GM21360 (cell line): ENCODE measurements at regions not wholly inside any gene's neighbourhood (a gene's known extent, or its start where the extent isn't known, plus 50 kb on each side); places are given as distances from the start of the nearest gene placed in this dataset.

ENCODE experiments used
- ATAC-seq: cut with Tn5 transposase; IDR thresholded peaks from one replicate; pipeline ENCODE4 v1.9.1; 2021; ENCODE audit warnings: mild to moderate bottlenecking, moderate library complexity; ENCODE audit not compliant: unreplicated experiment

DNA sequence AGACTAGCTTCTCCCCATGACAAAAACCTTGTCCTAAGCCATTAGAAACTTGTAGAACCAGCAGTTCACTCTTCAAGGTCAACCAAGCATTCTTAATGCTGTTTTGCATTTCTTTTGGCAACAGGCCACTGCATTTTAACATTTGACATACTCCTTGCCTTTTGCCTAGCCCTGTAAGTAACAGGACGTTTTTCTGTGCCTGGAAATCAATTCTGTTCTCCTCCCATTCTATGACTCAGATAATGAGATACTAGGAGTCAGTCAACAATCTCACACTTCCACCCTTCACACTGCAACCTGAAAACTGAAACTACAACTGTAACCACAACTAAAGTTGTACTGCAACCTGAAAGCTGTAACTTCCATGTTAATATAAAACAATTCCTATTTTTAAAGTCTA lies 268.7 kb downstream of the MZT1 start:
- ATAC-seq, result no peak

DNA sequence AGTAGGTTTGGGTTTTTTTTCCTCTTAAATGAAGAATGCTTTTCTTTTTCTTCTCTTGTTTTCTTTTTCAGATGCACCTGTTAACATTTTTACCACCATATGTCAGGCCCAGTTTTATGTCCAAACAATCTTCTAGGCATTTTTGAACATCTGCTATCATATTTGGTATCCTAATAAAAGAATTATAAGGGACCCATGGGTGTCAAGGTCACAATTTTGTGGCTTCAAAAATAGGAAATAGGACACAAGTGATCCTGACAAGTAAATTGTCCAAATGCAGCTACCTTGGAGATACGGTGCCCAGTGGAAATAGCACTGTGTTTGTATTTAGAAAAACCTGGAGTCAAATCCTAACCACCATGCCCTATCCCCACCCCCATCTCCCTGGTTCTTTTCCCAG lies 270.3 kb downstream of the MZT1 start:
- ATAC-seq, result no peak

DNA sequence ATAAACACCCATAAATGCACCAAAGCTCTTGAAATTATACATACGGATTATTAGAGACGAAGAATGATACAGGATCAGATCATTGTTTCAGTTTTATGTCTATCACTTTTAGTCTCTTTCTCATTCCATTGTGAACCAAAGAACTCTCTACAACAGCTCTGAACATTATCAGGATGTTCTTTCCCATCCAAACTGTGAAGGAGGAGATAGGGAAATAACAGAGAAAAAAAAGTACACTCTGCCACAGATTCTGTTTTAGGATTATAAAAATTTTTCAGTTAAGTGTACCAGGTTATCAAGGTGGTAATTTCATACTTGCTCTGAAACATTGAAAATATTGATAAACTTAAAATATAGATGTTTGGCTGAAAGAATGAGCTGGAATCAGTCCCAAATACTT lies 270.9 kb downstream of the MZT1 start:
- no peak for ATAC-seq

DNA sequence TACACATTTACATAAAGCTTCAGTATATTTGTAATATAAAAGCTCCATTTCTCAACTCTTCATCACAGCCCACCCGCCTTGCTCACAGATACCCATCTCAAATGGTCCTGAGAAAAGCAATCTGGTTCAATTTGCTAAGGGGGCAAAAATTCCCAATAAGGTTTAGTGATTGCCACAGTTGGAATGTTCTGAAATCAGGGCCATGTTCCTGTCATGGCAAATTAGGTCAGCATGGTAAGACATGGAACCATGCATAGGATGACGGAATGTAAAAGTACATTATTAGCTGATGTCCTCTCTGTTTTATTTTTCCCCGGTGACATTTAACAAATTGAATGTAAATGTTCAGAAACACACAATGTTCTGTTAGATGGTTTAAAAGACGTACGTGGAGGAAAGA lies 274.3 kb downstream of the MZT1 start:
- ATAC-seq, result no peak

DNA sequence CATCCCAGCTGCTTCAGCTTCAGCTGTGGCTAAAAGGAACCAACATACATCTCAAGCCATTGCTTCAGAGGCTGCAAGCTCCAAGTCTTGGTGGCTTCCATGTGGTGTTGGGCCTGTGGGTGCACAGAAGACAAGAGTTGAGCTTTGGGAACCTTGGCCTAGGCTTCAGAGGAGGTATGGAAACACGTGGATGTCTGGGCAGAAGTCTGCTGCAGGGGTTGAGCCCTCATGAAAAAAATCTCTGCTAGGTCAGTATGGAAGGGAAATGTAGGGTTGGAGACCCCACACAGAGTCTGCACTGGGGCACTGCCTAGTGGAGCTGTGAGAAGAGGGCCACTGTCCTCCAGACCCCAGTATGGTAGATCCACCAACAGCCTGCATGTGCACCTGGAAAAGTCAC lies 279.3 kb downstream of the MZT1 start:
- ATAC-seq, result no peak

DNA sequence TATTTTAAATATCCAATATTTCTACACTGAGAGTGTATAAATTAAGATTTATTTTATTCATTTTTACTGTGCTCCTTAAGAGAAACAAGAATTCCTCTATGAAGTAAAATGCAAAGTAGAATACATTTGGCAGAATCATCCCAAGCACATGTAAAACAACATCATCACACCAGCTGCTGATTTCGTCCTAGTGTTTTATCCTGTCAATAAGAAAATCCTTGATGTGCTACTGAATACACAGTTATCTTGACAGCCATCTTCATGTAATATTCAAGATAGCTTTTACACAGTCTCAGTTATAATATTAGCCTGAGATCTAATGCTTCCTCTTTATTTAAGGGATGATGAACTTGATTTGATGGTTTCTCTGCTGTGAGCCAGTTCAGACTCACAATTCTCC lies 282.4 kb downstream of the MZT1 start:
- no peak for ATAC-seq

DNA sequence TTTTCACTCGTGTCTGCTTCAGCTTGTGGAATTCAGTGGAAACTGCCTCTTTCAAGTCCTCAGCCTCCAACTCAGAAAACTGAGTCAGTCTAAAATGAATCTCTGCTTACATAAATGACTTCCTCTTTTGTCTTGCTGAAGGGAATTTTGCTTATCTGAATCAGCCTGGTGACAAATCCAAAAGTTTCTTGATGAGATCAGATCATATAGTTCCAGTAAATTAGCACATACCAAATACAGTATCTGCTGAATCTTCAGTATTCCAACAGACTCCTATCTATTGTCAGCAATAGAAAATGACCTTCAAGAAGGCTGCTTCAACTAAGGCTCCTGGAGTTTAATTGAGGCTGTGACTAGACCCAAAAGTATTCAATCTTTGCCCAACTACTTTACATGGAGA lies 290.0 kb downstream of the MZT1 start:
- no peak for ATAC-seq

DNA sequence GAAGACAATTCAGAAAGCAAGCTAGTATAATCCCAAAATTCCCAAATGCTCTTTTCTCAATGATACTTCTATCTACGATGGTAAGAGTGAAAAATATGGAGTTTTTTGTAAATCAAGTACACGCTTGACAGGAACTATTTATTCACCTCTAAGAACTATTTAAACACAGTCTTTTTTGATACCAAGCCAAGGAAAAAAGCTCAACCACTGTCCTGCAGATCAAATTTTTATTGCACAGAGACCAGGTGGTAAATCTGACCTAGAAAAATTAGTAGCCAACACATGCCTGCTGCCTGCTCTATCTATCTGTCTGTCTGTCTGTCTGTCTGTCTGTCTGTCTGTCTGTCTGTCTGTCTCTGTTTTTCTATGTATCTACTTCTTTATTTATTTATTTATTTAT lies 292.2 kb downstream of the MZT1 start:
- no peak for ATAC-seq

DNA sequence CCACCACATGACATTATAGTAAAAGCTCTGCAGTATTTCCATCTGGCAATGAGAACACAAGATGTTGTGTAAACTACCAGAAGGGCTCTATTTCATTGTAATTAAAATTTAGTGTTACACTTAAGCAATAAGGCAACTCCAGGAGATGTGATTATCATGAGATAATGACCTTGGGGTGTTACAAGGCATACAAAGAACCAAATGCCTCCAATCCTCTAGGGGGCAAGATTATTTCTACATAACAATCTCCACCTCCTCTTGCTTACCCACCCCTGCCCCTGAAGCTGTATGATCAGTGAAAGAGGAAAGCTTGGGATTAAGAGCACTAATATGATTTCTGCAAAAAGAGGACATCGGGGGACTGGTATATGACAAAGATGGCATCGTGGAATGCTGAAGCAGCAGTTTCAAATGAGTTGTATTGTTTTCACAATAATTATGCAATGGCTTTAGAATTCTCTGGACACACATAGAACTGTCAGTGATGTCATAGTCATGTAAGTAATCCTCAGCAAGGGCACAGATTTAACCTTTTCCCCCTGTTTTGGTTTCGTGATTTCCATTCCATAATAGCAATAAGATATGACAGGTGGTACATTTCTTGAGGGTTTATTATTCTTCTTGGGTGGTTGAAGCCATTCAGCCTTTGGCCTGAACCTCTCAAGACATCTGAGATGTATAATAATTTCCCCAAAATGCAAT lies 295.3 kb downstream of the MZT1 start:
- no peak for ATAC-seq

DNA sequence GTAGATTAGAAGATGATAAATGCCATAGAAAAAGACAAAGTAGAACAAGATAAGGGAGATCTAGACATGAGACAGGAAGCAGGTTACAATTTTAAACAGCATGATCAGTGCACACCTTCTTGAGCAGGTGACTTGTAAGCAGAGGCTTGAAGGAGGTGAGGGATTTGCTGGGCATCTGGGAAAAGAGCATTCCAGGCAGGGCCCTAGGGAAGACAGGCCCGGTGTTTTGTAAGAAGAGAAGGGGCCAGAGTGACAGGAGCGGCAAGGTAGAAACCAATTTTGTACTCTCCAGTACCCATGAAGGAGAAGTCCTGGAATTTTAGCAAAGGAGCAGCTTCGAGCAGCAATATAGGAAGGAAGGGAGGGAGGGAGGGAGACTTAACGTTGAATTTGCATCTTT lies 296.5 kb downstream of the MZT1 start:
- no peak for ATAC-seq

DNA sequence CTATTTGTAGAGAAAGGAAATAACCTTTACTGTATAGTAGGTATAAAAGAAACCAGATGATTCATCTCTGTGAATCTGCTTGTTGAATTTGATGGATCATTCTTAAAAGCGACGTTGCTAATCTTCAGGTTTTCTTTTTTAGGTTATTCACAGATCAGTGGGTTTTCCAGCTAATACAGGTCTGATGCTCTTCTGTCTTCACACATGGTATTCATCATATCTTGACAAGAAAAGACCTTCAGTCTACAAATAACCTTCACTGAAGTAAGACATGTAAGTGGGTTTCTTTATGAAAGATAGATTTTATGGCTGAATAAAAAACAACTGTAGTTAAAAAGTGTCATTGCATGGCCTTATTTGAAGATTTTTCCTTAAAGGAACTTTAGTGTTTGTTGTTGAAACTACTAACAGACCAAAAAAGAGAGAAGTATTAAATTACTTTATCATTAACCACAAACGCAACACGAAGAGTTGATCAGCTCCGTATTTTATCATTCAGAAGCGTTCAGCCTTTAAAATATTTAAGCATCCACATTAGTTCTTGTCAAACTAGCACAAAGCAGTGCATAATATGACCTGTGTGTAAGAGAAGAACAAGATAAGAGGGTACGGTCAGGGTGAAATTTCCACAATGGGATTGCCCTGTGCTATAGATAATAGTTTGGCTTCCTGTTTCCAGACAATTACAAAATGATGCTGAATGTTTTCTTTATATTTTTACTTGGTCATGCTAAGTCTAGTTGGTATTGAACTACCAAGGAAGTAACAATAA lies 299.5 kb downstream of the MZT1 start:
- no peak for ATAC-seq

DNA sequence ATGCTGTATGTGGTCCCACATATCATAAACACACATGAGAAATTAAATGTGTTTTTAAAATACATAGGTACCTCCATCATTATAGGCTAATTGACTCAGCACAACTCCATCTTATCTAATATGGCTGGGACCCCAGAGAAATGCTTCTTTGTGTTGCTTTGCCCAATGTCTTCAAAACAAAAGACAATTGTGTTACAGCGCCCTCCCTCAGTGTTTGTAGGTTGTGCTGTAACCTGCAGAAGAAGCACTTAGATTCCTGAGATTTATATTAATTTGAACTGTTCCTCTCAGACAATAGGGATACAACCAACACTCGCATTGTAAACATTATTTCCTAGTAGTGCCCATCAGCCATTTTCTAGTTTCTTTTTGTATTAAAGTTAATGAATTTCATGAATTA lies 303.4 kb downstream of the MZT1 start:
- ATAC-seq, result no peak

DNA sequence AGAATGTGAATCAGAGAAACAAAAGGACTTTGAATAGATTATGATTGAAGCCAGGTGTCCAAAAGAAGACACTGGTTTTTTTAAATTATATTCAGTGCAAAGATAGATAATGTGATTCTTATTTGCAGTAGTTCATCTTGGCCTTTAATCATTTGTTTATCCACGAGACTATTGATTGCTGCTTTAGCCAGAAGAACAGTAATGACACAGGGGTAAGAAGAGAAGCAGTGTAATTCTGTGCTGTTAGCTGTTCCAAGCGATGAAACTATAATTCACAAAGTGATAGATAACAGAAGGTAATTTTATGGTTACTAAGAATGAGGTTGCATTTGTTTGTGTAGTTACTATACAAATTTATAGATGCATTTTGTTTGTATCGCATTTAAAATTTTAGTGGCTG lies 311.6 kb downstream of the MZT1 start:
- ATAC-seq, result no peak

DNA sequence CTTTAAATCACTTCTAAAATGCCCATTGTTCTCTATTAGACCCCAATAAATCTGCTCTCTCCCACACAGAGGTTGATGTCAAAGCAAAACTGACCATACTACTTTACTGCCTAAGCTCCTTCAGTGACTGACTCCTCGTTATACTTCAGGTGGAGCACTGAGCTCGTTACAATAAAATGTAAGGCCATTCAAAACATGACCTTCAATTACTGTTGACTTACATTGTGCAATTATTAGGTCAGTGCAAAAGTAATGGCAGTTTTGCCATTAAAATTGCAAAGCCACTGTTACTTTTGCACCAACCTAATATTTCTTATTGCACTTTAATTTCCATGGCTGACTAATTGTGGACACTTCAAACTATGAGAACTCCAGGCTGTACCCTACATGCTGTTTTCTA lies 314.9 kb downstream of the MZT1 start:
- ATAC-seq, result no peak

DNA sequence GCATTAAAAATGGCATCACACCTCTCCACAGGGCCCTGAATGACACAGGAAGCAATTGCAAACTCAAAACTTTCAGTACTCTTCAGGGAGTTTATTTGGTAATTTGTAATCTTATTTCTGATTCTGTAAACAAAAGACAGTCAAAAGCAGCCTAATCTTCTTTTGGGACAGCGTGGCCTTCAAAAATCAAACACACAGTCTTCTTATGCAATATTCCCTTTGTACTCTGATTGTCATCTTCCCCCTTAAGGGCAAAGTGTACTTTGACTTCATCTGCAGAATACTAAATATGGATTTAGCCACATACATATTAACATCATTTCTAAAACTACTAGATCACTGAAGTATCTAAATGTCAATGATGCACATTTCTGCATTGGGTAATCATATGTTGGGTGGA lies 322.0 kb downstream of the MZT1 start:
- no peak for ATAC-seq

DNA sequence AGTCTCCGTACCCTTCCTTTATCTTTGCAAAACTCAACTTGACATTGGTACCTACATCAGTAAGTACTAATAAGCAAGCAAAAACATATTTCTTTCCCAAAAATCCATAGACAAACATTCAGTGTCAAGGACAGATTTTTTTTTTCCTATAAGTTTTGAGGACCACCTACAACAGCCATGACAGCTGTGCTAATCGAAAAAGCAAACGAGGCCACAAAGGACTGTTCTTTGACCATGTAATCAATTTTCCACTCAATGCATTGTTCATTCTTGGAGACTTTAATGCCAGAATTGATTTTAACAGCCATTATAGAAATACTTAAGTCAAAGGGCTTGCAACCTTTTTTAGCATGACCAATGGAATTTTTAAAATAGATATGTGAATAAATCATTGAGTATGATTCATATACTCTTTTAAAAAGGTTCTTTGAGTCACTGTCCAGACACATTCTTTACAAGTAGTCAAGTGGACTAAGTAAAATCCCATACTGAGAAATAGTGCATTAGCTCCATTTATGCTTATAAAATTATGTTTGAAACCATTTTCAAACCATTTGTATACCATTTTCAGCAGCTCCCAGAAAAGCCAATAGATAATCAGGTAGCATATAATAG lies 323.9 kb downstream of the MZT1 start:
- no peak for ATAC-seq

DNA sequence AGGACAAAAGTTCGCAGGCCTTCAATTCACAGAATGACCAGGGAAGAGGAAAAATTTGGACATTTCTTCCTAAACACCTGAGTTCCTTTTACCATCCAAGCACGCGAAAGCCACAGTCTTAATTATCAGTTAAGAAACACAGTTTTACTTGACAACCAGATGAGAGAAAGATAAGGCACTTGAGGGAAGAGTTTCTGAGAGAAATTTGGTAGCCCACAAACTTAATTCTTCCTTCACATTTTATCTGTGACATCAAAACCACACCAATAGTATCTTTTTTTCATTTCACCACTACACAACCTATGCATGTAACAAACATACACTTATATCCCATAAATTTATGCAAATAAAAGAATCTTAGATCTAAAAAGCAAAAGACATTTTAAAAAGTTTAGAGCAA lies 326.6 kb downstream of the MZT1 start:
- no peak for ATAC-seq

DNA sequence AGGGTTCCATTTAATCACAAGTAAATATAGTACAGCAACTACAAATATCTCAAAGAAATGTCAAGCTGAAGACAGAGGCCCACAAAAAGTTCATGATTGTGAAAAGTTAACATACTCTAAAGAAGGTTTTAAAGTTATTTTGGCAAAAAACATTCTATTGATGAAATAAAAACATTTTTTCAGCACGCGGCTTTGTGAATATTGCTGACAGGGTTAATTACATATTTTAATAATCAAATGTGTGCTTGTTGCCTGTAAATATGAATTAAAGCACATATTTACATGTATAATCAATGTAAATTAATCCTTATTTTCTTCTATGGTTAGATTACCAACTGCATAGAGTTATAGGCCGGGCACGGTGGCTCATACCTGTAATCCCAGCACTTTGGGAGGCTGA lies 328.1 kb downstream of the MZT1 start:
- ATAC-seq, result no peak

DNA sequence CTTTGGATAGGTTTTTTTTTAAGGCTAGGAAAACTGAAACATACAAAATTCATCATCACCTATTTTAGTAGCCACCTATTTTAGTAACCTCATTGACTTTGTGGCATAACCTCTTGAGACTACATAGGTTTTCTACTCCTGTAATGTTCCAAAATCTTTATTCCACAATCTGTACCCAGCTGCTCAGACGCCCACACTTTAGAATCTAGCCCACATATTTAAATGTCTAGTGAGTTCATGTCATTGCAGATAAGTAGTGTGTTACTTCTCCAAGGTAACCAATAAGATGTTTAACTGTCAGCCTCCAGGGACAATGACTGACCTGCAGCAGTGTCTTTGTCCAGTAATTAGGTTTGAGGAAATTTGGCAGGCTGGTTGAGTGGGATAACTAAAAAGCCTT lies 330.2 kb downstream of the MZT1 start:
- ATAC-seq, result no peak

DNA sequence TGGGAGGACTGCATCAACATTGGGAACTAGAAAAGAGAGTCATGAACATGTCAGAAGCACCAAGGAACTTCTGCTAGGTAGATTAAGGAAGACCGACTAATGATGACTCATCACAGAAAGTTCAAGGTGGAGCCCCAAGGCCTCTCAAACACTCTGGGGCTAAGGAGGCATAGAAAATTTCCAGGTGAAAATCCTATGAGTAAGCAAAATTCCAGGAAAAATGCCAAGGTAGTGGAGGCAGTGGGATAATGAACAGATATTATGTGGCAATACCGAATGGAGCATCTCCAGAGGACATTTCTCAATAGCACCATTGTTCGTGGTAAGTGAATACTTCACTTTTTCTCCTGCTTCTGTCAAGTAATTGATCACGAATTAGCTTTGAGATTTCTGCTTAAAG lies 336.5 kb downstream of the MZT1 start:
- ATAC-seq, result no peak

DNA sequence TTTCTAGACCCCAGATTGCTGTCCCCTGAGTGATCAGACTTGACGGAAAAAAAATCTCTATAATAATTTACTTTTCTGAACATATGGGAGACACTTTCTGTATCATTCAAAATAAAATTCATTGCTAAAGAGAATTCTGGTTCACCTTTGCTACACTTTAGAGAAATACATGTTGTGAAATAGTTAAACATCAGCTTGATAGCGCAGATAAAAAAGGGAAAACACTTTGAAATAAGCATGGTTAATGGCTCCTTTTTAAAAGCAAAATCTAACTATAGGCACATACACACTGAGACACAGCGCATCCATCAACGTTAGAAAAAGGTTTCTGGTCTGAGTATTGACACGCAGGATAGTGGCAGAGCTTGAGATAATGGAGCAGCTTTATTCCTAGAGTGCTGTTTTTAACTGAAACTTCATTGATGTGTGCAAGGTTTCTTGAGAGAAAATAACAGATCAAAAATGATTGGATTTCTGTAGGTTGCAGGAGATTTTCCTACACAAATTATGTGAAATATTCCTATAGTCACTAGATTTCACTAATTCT lies 341.2 kb downstream of the MZT1 start:
- no peak for ATAC-seq

DNA sequence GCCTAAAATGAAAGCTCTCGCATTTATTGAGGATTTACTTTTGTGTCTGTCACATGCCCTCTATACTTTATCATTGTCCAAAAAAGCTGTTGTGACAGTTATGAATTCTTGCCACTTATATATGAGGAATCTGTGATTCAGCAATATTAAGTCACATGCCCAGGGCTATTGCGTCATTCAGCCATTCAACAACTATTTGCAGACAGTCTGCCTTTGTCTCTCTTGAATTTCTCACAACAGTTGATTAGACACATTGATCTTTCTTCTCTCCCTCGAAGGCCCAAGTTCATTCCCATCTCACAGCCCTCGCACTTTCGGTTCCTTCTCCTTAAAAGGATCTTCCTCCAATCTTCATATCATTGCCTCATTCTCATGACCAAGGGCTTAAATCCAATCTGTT lies 342.6 kb downstream of the MZT1 start:
- ATAC-seq, result no peak
